ENCODE measurements at regions not wholly inside any gene's neighbourhood (a gene's known extent, or its start where the extent isn't known, plus 50 kb on each side); places are given as distances from the start of the nearest gene placed in this dataset.
A peak's percentile ranks its signal among the peaks of the same experiment; 100 is the strongest.

DNA sequence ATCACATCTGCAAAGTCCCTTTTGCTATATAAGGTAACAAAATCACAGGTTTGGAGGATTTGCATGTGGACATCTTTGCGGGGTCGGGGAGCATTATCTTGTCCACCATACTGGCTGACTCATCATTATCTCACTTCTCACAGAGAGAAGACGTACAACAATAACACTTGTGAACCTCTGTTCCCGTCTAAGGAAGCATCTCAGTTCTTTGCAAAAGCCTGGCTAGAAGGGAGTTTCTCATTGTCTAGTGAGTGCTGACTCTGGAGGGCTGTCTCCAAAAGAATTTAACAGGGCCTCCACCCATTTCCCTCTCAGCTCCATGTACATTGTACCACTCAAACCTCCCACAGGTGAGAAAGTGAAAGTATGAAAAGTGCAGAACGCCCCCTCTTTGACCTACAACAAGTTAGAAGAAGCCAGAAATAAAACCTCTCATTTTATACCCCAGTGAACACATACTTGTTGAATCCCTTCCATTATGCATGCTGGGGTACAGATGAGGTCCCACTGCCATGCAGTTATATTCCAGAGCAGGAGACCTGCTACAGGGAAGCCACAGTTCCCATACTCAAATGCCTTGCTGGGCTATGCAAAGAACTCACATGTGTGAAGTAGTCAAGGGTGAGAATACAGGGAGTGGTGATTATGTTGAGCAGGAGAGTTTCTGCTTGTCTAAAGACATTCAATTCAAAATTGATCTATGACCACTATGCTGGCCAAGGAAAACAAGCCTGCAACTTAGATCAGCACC is 121.7 kb upstream of the PRDX6 start:
- Histone ChIP-seq H3K4me3 (0 out of 2 replicates have a peak overlapping the region, but pooled peaks have one; percentile 1), H3K9ac (ENCODE audit: insufficient read depth in 1 of 2, low read depth in 2 of 2, low read length in 2 of 2) (no peak overlapping the region; a peak in 1 of 4 replicates), H3K79me2 (ENCODE audit: control insufficient read depth, insufficient read depth, low read length) (no peaks in the 10 kb centered on the region), H3K9me1 (ENCODE audit: control insufficient read depth, insufficient read depth, low read length) (no peaks in the 10 kb centered on the region), H3K27me3 (ENCODE audit: control insufficient read depth in 2 of 2, insufficient read depth in 2 of 2, low read length in 2 of 2) (no peaks in the 10 kb centered on the region), H3K36me3 (ENCODE audit: control insufficient read depth, insufficient read depth, low read length) (no peaks in the 10 kb centered on the region), H2AFZ (ENCODE audit: low read depth, low read length) (no peak overlapping the region), H3K27ac (ENCODE audit: extremely low read depth, low read depth, low read length) (peak overlapping the region; percentile 43; the same call in 2 of the 3 replicates), H3K4me1 (replicated peaks in 1 of 2; ENCODE audit: control insufficient read depth in 2 of 2, insufficient read depth in 2 of 2, low read length in 2 of 2) (peaks cover 0 to 18% of the 10 kb centered on the region in 2 experiments; a peak in 3 of 5 replicates), H3K4me2 (ENCODE audit: insufficient read depth, low read length) (peak overlapping the region; percentile 47), H3K9me3 (replicated peaks; ENCODE audit: control insufficient read depth, insufficient read depth, low read depth, low read length) (peaks cover 7% of the 10 kb centered on the region; the same call in 1 of the 2 replicates), H4K20me1 (replicated peaks; ENCODE audit: control insufficient read depth, insufficient read depth, low read length) (no peaks in the 10 kb centered on the region)
- DNase-seq (ENCODE audit: extremely low read depth in 1 of 4, low spot score in 3 of 4) (peak in 2 of 4 experiments; percentile 68 to 88), ATAC-seq (peak; percentile 95), FAIRE-seq (peak; percentile 88)
- ChIA-PET CTCF (ENCODE audit: low intra/inter-chr PET ratio) (no interaction called here), POLR2A (no interaction called here)
- no TSS peak for BruUV-seq (replicated peaks)
- 0% methylated on average over 5 of the region's 5 CpGs for WGBS (ENCODE audit: insufficient coverage, low coverage, missing lambda C conversion rate)
- in situ Hi-C loops (cut with MboI) = no loop called here
- intact Hi-C loops (cut with micrococcal nuclease) = no loop called here
- no peak for TF ChIP-seq ZNF174 (CRISPR knock-in tag; IDR thresholded peaks at IDR 0.05)
- peak; percentile 65 for TF ChIP-seq GATA2 (CRISPR knock-in tag; IDR thresholded peaks at IDR 0.05)
- TF ChIP-seq ZNF175 (CRISPR knock-in tag; IDR thresholded peaks at IDR 0.05; ENCODE audit: low read depth) = peak; percentile 86
- peak in 1 of 2 experiments; percentile 85; a peak in 1 of 4 replicates for TF ChIP-seq ARNT (IDR thresholded peaks at IDR 0.05)
- TF ChIP-seq LEF1 (IDR thresholded peaks at IDR 0.05) = peak; percentile 51; the same call in 1 of the 2 replicates
- TF ChIP-seq HDAC3 (IDR thresholded peaks at IDR 0.05; ENCODE audit: borderline replicate concordance, partially characterized antibody) = peak; percentile 74
- TF ChIP-seq CCAR2 (IDR thresholded peaks at IDR 0.05; ENCODE audit: low read depth, low read length) = no peak
- TF ChIP-seq, protein P1, sequence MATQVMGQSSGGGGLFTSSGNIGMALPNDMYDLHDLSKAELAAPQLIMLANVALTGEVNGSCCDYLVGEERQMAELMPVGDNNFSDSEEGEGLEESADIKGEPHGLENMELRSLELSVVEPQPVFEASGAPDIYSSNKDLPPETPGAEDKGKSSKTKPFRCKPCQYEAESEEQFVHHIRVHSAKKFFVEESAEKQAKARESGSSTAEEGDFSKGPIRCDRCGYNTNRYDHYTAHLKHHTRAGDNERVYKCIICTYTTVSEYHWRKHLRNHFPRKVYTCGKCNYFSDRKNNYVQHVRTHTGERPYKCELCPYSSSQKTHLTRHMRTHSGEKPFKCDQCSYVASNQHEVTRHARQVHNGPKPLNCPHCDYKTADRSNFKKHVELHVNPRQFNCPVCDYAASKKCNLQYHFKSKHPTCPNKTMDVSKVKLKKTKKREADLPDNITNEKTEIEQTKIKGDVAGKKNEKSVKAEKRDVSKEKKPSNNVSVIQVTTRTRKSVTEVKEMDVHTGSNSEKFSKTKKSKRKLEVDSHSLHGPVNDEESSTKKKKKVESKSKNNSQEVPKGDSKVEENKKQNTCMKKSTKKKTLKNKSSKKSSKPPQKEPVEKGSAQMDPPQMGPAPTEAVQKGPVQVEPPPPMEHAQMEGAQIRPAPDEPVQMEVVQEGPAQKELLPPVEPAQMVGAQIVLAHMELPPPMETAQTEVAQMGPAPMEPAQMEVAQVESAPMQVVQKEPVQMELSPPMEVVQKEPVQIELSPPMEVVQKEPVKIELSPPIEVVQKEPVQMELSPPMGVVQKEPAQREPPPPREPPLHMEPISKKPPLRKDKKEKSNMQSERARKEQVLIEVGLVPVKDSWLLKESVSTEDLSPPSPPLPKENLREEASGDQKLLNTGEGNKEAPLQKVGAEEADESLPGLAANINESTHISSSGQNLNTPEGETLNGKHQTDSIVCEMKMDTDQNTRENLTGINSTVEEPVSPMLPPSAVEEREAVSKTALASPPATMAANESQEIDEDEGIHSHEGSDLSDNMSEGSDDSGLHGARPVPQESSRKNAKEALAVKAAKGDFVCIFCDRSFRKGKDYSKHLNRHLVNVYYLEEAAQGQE (IDR thresholded peaks at IDR 0.05; ENCODE audit: borderline replicate concordance) = peak; percentile 6; the same call in 1 of the 2 replicates
- TF ChIP-seq, protein P1 (CRISPR knock-in tag; IDR thresholded peaks at IDR 0.05; ENCODE audit: low read depth) = no peak
- TF ChIP-seq NR2C1 (IDR thresholded peaks at IDR 0.05) = peak; percentile 73
- TF ChIP-seq NR2C1 (tag; IDR thresholded peaks at IDR 0.05) = peak; percentile 86
- TF ChIP-seq CXXC5 (CRISPR knock-in tag; IDR thresholded peaks at IDR 0.05) = peak; percentile 90
- TF ChIP-seq TAL1 (IDR thresholded peaks at IDR 0.05) = peak; percentile 90
- peak; percentile 97 for TF ChIP-seq CBFA2T3 (IDR thresholded peaks at IDR 0.05)
- peak; percentile 65; the same call in 1 of the 2 replicates for TF ChIP-seq MEF2A (IDR thresholded peaks at IDR 0.05; ENCODE audit: control insufficient read depth, low read depth, low read length)
- TF ChIP-seq HDAC1 (IDR thresholded peaks at IDR 0.05) = peak in 1 of 2 experiments; percentile 92; a peak in 2 of 4 replicates
- TF ChIP-seq ATF7 (IDR thresholded peaks at IDR 0.05) = peak; percentile 67
